ENCODE measurements at regions not wholly inside any gene's neighbourhood (a gene's known extent, or its start where the extent isn't known, plus 50 kb on each side); places are given as distances from the start of the nearest gene placed in this dataset.

DNA sequence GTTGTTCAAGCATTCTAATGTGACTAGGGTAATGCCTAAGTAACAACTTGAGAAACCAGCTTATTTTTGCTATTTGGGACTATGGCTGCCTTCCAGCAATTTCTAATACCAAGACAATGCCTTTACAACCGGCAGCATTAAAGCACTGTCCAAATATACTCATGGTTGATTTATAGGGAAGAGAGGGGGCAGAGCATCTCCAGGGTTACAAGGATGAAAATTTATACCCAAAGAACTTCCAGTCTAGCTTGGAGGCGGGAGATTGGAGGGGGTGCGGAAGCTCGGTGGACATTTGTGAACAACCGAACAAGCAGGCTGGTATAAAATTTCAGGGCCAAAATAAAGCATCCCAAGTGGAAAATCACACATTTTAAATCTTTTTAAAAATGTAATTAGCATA lies 79.4 kb upstream of the FOXN2 start:
- H3K36me3 ChIP-seq (ENCODE audit: insufficient read depth, low read length) = no peaks in the 10 kb centered on the region
- no peak overlapping the region for H3K9ac ChIP-seq (ENCODE audit: insufficient read length)
- H3K4me3 ChIP-seq = no peak overlapping the region
- no peaks in the 10 kb centered on the region for H3K9me3 ChIP-seq (ENCODE audit: low read depth, low read length)
- DNase-seq (ENCODE audit: low read depth, low spot score) = no peak
- no peak for TF ChIP-seq EZH2 (IDR thresholded peaks at IDR 0.05)
- TF ChIP-seq FOXP2 (optimal IDR thresholded peaks at IDR 0.05; ENCODE audit: control extremely low read depth, extremely low read length, insufficient read depth) = no peak
- TF ChIP-seq POLR2AphosphoS5 (IDR thresholded peaks at IDR 0.05; ENCODE audit: borderline replicate concordance, low read depth, low read length) = no peak
- no peak overlapping the region for H3K27ac ChIP-seq

- DNase-seq (ENCODE audit: low read depth, low spot score) = no peak
- Histone ChIP-seq H3K9ac (ENCODE audit: insufficient read length) (no peak overlapping the region), H3K36me3 (ENCODE audit: insufficient read depth, low read length) (no peaks in the 10 kb centered on the region), H3K27ac (no peak overlapping the region), H3K4me3 (no peak overlapping the region), H3K9me3 (ENCODE audit: low read depth, low read length) (no peaks in the 10 kb centered on the region)
- TF ChIP-seq POLR2AphosphoS5 (IDR thresholded peaks at IDR 0.05; ENCODE audit: borderline replicate concordance, low read depth, low read length) (no peak), FOXP2 (optimal IDR thresholded peaks at IDR 0.05; ENCODE audit: control extremely low read depth, extremely low read length, insufficient read depth) (no peak), EZH2 (IDR thresholded peaks at IDR 0.05) (no peak)
These were observed 76.1 kb upstream of the FOXN2 start for GRCh38 chr2:48238381-48238780.

DNA sequence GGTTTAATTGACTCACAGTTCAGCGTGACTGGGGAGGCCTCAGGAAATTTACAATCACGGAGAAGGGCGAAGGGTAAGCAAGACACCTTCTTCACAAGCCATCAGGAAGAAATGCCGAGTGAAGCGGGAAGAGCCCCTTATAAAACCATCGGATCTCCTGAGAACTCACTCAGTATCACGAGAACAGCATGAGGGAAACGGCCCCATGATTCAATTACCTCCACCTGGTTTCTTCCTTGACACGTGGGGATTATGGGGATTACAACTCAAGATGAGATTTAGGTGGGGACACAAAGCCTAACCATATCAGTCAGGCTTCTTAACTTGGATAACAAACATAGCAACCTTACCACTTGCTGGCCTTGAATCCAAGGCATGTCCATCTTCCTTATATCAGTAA lies 73.6 kb upstream of the FOXN2 start:
- H3K9me3 ChIP-seq (ENCODE audit: low read depth, low read length) = no peaks in the 10 kb centered on the region
- no peak for TF ChIP-seq FOXP2 (optimal IDR thresholded peaks at IDR 0.05; ENCODE audit: control extremely low read depth, extremely low read length, insufficient read depth)
- no peak for TF ChIP-seq POLR2AphosphoS5 (IDR thresholded peaks at IDR 0.05; ENCODE audit: borderline replicate concordance, low read depth, low read length)
- no peak for TF ChIP-seq EZH2 (IDR thresholded peaks at IDR 0.05)
- no peak overlapping the region for H3K9ac ChIP-seq (ENCODE audit: insufficient read length)
- H3K27ac ChIP-seq = no peak overlapping the region
- no peaks in the 10 kb centered on the region for H3K36me3 ChIP-seq (ENCODE audit: insufficient read depth, low read length)
- DNase-seq (ENCODE audit: low read depth, low spot score) = no peak
- H3K4me3 ChIP-seq = no peak overlapping the region

DNA sequence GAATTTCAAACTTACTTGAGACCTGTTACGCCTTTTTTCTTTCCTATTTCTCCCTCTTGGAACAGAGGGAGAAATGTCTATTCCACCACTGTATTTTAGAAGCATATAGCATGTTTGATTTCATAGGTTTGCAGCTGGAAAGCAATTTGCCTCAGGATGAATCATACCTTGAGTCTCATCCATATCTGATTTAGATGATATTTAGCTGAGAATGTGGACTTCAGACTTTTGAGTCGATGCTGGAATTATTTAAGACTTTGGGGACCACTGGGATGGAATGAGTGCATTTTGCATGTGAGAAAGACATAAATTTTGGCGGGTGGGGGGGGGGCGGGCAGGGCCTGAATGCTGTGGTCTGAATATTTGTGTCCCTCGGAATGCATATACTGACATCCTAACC lies 67.3 kb upstream of the FOXN2 start:
- no peaks in the 10 kb centered on the region for H3K36me3 ChIP-seq (ENCODE audit: insufficient read depth, low read length)

GRCh38 chr2:48248251-48248933 lies 66.1 kb upstream of the FOXN2 start:
- no peak overlapping the region for H3K9ac ChIP-seq (ENCODE audit: insufficient read length)
- no peak overlapping the region for H3K4me3 ChIP-seq
- no peaks in the 10 kb centered on the region for H3K9me3 ChIP-seq (ENCODE audit: low read depth, low read length)
- DNase-seq (ENCODE audit: low read depth, low spot score) = no peak
- no peak overlapping the region for H3K27ac ChIP-seq
- no peaks in the 10 kb centered on the region for H3K36me3 ChIP-seq (ENCODE audit: insufficient read depth, low read length)
- TF ChIP-seq EZH2 (IDR thresholded peaks at IDR 0.05) (no peak), FOXP2 (optimal IDR thresholded peaks at IDR 0.05; ENCODE audit: control extremely low read depth, extremely low read length, insufficient read depth) (no peak)

More for the DNA sequence above, 67.3 kb upstream of the FOXN2 start:
- H3K4me3 ChIP-seq = no peak overlapping the region
- no peak for DNase-seq (ENCODE audit: low read depth, low spot score)
- no peak overlapping the region for H3K9ac ChIP-seq (ENCODE audit: insufficient read length)
- no peak for TF ChIP-seq FOXP2 (optimal IDR thresholded peaks at IDR 0.05; ENCODE audit: control extremely low read depth, extremely low read length, insufficient read depth)
- no peak for TF ChIP-seq EZH2 (IDR thresholded peaks at IDR 0.05)
- TF ChIP-seq POLR2AphosphoS5 (IDR thresholded peaks at IDR 0.05; ENCODE audit: borderline replicate concordance, low read depth, low read length) = no peak
- H3K9me3 ChIP-seq (ENCODE audit: low read depth, low read length) = no peaks in the 10 kb centered on the region
- H3K27ac ChIP-seq = no peak overlapping the region

DNA sequence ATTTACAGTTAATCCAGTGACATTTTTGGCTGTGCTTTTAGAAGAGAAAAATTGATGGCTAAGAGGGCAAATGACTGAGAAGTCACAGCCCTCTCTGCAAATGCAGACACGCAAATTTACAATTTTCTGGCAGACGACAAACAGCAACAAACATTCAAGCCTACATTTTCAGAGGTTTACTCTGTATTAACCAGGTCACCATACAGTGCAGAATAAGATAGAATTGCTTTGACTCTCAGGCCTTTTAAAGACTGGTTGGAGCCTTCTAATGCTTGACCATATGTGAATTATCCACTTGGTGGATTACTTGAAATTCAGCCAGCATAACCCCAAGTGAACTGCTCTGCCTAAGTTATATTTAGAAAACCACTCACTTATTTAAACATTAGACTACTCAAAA lies 65.5 kb upstream of the FOXN2 start:
- TF ChIP-seq FOXP2 (optimal IDR thresholded peaks at IDR 0.05; ENCODE audit: control extremely low read depth, extremely low read length, insufficient read depth) (no peak), EZH2 (IDR thresholded peaks at IDR 0.05) (no peak), POLR2AphosphoS5 (IDR thresholded peaks at IDR 0.05; ENCODE audit: borderline replicate concordance, low read depth, low read length) (no peak)
- Histone ChIP-seq H3K9me3 (ENCODE audit: low read depth, low read length) (no peaks in the 10 kb centered on the region), H3K4me3 (no peak overlapping the region), H3K27ac (no peak overlapping the region), H3K36me3 (ENCODE audit: insufficient read depth, low read length) (no peaks in the 10 kb centered on the region), H3K9ac (ENCODE audit: insufficient read length) (no peak overlapping the region)
- no peak for DNase-seq (ENCODE audit: low read depth, low spot score)

- H3K36me3 ChIP-seq (ENCODE audit: insufficient read depth, low read length) = no peaks in the 10 kb centered on the region
- no peak for DNase-seq (ENCODE audit: low read depth, low spot score)
- H3K9ac ChIP-seq (ENCODE audit: insufficient read length) = no peak overlapping the region
- no peak for TF ChIP-seq FOXP2 (optimal IDR thresholded peaks at IDR 0.05; ENCODE audit: control extremely low read depth, extremely low read length, insufficient read depth)
- no peak for TF ChIP-seq POLR2AphosphoS5 (IDR thresholded peaks at IDR 0.05; ENCODE audit: borderline replicate concordance, low read depth, low read length)
- no peak for TF ChIP-seq EZH2 (IDR thresholded peaks at IDR 0.05)
- H3K4me3 ChIP-seq = no peak overlapping the region
- H3K9me3 ChIP-seq (ENCODE audit: low read depth, low read length) = no peaks in the 10 kb centered on the region
- no peak overlapping the region for H3K27ac ChIP-seq
These were observed 64.6 kb upstream of the FOXN2 start for GRCh38 chr2:48249631-48250473.

- H3K9ac ChIP-seq (ENCODE audit: insufficient read length) = no peak overlapping the region
- H3K9me3 ChIP-seq (ENCODE audit: low read depth, low read length) = no peaks in the 10 kb centered on the region
- TF ChIP-seq FOXP2 (optimal IDR thresholded peaks at IDR 0.05; ENCODE audit: control extremely low read depth, extremely low read length, insufficient read depth) = no peak
- TF ChIP-seq EZH2 (IDR thresholded peaks at IDR 0.05) = no peak
- TF ChIP-seq POLR2AphosphoS5 (IDR thresholded peaks at IDR 0.05; ENCODE audit: borderline replicate concordance, low read depth, low read length) = no peak
- H3K36me3 ChIP-seq (ENCODE audit: insufficient read depth, low read length) = no peaks in the 10 kb centered on the region
- DNase-seq (ENCODE audit: low read depth, low spot score) = no peak
- H3K4me3 ChIP-seq = no peak overlapping the region
- H3K27ac ChIP-seq = no peak overlapping the region
These were observed 64.0 kb upstream of the FOXN2 start for GRCh38 chr2:48250474-48250844.

Data from SK-N-MC (cell line).